Astrocyte (in vitro differentiated cells and primary cell): ENCODE measurements at regions not wholly inside any gene's neighbourhood (a gene's known extent, or its start where the extent isn't known, plus 50 kb on each side); places are given as distances from the start of the nearest gene placed in this dataset.
"Not testable (repeated sequence)": the region's sequence is repeated elsewhere in the genome, so short reads cannot be mapped to it uniquely, and the experiment has no call there.

ENCODE experiments used
- DNase-seq: peaks from one replicate; pipeline ENCODE4 v3.0.0-alpha.2; 2010; ENCODE audit warnings: low read depth
- FAIRE-seq: peaks from 2 replicates; lab custom pipeline; 2011; peaks lifted over from hg19 to GRCh38; lab: Jason Lieb, UNC
- H2AFZ ChIP-seq: 2 replicates; pipeline ENCODE4 v1.6.0; 2012; ENCODE audit warnings: low read depth, low read length, inconsistent platforms
- H3K27ac ChIP-seq: 2 replicates; pipeline ENCODE4 v1.5.1; 2011; ENCODE audit warnings: low read depth, low read length, inconsistent platforms
- H3K27me3 ChIP-seq: 2 replicates; pipeline ENCODE4 v1.6.0; 2011; ENCODE audit warnings: low read length, inconsistent platforms; ENCODE audit not compliant: insufficient read depth
- H3K36me3 ChIP-seq: 2 replicates; pipeline ENCODE4 v1.5.1; 2011; ENCODE audit warnings: low read length, inconsistent platforms; ENCODE audit not compliant: insufficient read depth
- H3K4me1 ChIP-seq: 2 replicates; pipeline ENCODE4 v1.5.1; 2011; ENCODE audit warnings: low read length, inconsistent platforms; ENCODE audit not compliant: insufficient read depth
- H3K4me2 ChIP-seq: 2 replicates; pipeline ENCODE4 v1.6.0; 2012; ENCODE audit warnings: low read length, inconsistent platforms
- H3K4me3 ChIP-seq: 2 replicates; pipeline ENCODE4 v1.5.1; 2011; ENCODE audit warnings: low read depth, mild to moderate bottlenecking, low read length, inconsistent platforms; ENCODE audit not compliant: insufficient read depth
- H3K79me2 ChIP-seq: 2 replicates; pipeline ENCODE4 v1.6.0; 2012; ENCODE audit warnings: mild to moderate bottlenecking, low read length, inconsistent platforms; ENCODE audit not compliant: insufficient read depth
- H3K9ac ChIP-seq: 2 replicates; pipeline ENCODE4 v1.6.0; 2012; ENCODE audit warnings: mild to moderate bottlenecking, low read length, inconsistent platforms
- H3K9me3 ChIP-seq: 2 replicates; pipeline ENCODE4 v1.5.1; 2012; ENCODE audit warnings: low read depth, mild to moderate bottlenecking, low read length, inconsistent platforms; ENCODE audit not compliant: insufficient read depth
- H4K20me1 ChIP-seq: 2 replicates; pipeline ENCODE4 v1.6.0; 2012; ENCODE audit warnings: low read length, inconsistent platforms; ENCODE audit not compliant: insufficient read depth
- H3K27ac Mint-ChIP-seq: one replicate; pipeline ENCODE4 v1.8.0; 2021; ENCODE audit warnings: mild to moderate bottlenecking, mixed read lengths; ENCODE audit not compliant: unreplicated experiment
- H3K27me3 Mint-ChIP-seq: one replicate; pipeline ENCODE4 v1.8.0; 2021; ENCODE audit warnings: low read depth, mixed read lengths; ENCODE audit not compliant: unreplicated experiment
- H3K36me3 Mint-ChIP-seq: one replicate; pipeline ENCODE4 v1.8.0; 2021; ENCODE audit warnings: low read depth, mixed read lengths; ENCODE audit not compliant: unreplicated experiment
- H3K4me1 Mint-ChIP-seq: one replicate; pipeline ENCODE4 v1.8.0; 2021; ENCODE audit warnings: low read depth, mixed read lengths; ENCODE audit not compliant: unreplicated experiment
- H3K4me3 Mint-ChIP-seq: one replicate; pipeline ENCODE4 v1.8.0; 2021; ENCODE audit warnings: mild to moderate bottlenecking, moderate library complexity, mixed read lengths; ENCODE audit not compliant: unreplicated experiment
- H3K9me3 Mint-ChIP-seq: one replicate; pipeline ENCODE4 v1.8.0; 2021; ENCODE audit warnings: mild to moderate bottlenecking, mixed read lengths; ENCODE audit not compliant: unreplicated experiment

- H3K9me3 ChIP-seq, FAIRE-seq, H3K36me3 ChIP-seq, H3K4me2 ChIP-seq, H4K20me1 ChIP-seq, H3K79me2 ChIP-seq, H3K9me3 Mint-ChIP-seq, H3K27me3 Mint-ChIP-seq, H3K4me1 ChIP-seq, H3K4me3 Mint-ChIP-seq, H3K27ac ChIP-seq, H3K9ac ChIP-seq, DNase-seq, H3K36me3 Mint-ChIP-seq, H3K4me3 ChIP-seq, H3K4me1 Mint-ChIP-seq, H3K27me3 ChIP-seq, H2AFZ ChIP-seq, H3K27ac Mint-ChIP-seq: not testable (repeated sequence)
These were observed 69.3 kb upstream of the RNU2-1 start for GRCh38 chr17:43303049-43303448.

GRCh38 chr17:43299300-43300076 is 65.7 kb upstream of the RNU2-1 start:
- not testable (repeated sequence) for H3K4me3 Mint-ChIP-seq, H3K27me3 ChIP-seq, H2AFZ ChIP-seq, H4K20me1 ChIP-seq, H3K9ac ChIP-seq, DNase-seq, H3K36me3 ChIP-seq, H3K27ac ChIP-seq, H3K4me1 ChIP-seq, H3K4me3 ChIP-seq, H3K27ac Mint-ChIP-seq, H3K4me1 Mint-ChIP-seq, H3K4me2 ChIP-seq, H3K79me2 ChIP-seq, H3K36me3 Mint-ChIP-seq, FAIRE-seq, H3K9me3 Mint-ChIP-seq, H3K9me3 ChIP-seq, H3K27me3 Mint-ChIP-seq

- H3K9me3 ChIP-seq, H2AFZ ChIP-seq, DNase-seq, H4K20me1 ChIP-seq, H3K27me3 Mint-ChIP-seq, H3K27ac ChIP-seq, H3K4me2 ChIP-seq, H3K27me3 ChIP-seq, H3K4me1 ChIP-seq, H3K9me3 Mint-ChIP-seq, H3K36me3 ChIP-seq, FAIRE-seq, H3K9ac ChIP-seq, H3K79me2 ChIP-seq, H3K4me3 ChIP-seq, H3K27ac Mint-ChIP-seq, H3K36me3 Mint-ChIP-seq, H3K4me1 Mint-ChIP-seq, H3K4me3 Mint-ChIP-seq: not testable (repeated sequence)
These were observed 55.9 kb upstream of the RNU2-1 start for GRCh38 chr17:43289670-43290069.

GRCh38 chr17:43283606-43284005 is 49.8 kb upstream of the RNU2-1 start:
- not testable (repeated sequence) for H3K27me3 ChIP-seq, H3K36me3 ChIP-seq, H3K27me3 Mint-ChIP-seq, H3K9ac ChIP-seq, H3K4me1 Mint-ChIP-seq, H3K4me3 Mint-ChIP-seq, H2AFZ ChIP-seq, H3K9me3 ChIP-seq, H3K9me3 Mint-ChIP-seq, H3K27ac ChIP-seq, H3K27ac Mint-ChIP-seq, H3K4me2 ChIP-seq, DNase-seq, H3K4me1 ChIP-seq, H3K36me3 Mint-ChIP-seq, H3K4me3 ChIP-seq, H4K20me1 ChIP-seq, H3K79me2 ChIP-seq, FAIRE-seq
